ENCODE measurements at regions not wholly inside any gene's neighbourhood (a gene's known extent, or its start where the extent isn't known, plus 50 kb on each side); places are given as distances from the start of the nearest gene placed in this dataset.

DNA sequence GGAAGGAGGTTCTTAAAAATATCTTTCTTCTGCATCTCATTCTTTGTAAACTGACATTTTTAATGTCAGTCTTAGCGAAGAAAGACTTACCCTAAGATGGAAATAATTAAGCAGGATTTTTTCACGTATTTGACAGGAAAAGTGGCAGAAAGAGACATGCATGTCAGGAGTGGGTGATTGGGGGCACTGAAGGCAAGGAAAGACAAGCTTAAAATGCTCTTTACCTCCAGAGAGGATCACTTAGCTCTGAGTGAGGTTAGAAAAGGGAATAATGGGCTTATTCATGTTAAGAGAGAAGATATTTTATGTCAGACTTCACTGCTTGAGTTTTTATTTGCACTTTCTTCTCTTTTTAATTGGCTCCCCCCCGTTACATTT, 1358.2 kb upstream of the TMEM132C start:
- TF ChIP-seq, protein P1, sequence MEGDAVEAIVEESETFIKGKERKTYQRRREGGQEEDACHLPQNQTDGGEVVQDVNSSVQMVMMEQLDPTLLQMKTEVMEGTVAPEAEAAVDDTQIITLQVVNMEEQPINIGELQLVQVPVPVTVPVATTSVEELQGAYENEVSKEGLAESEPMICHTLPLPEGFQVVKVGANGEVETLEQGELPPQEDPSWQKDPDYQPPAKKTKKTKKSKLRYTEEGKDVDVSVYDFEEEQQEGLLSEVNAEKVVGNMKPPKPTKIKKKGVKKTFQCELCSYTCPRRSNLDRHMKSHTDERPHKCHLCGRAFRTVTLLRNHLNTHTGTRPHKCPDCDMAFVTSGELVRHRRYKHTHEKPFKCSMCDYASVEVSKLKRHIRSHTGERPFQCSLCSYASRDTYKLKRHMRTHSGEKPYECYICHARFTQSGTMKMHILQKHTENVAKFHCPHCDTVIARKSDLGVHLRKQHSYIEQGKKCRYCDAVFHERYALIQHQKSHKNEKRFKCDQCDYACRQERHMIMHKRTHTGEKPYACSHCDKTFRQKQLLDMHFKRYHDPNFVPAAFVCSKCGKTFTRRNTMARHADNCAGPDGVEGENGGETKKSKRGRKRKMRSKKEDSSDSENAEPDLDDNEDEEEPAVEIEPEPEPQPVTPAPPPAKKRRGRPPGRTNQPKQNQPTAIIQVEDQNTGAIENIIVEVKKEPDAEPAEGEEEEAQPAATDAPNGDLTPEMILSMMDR (IDR thresholded peaks at IDR 0.05; ENCODE audit: control extremely low read depth, extremely low read depth), result no peak
- H3K4me1 ChIP-seq (ENCODE audit: control insufficient read depth in 5 of 5, insufficient read depth in 5 of 5, low read length in 5 of 5), result no peaks in the 10 kb centered on the region
- H3K9ac ChIP-seq (ENCODE audit: insufficient read depth in 1 of 2, low read length in 2 of 2), result no peak overlapping the region
- H3K27ac ChIP-seq (ENCODE audit: low read depth in 1 of 2, low read length in 1 of 2), result no peak overlapping the region
- no peaks in the 10 kb centered on the region for H3K27me3 ChIP-seq (ENCODE audit: control insufficient read depth in 3 of 3, insufficient read depth in 3 of 3, low read length in 2 of 3)
- 68 to 75% methylated on average over 3 of the region's 3 CpGs for WGBS, 2 donors
- H3K36me3 ChIP-seq (ENCODE audit: control insufficient read depth in 4 of 4, insufficient read depth in 4 of 4, low read length in 4 of 4), result no peaks in the 10 kb centered on the region
- no peak for DNase-seq
- no peak for ATAC-seq (ENCODE audit: insufficient read depth, low FRiP score)
- H3K4me3 ChIP-seq, result no peak overlapping the region
- peaks cover 0 to 5% (median 0%) of the 10 kb centered on the region in 4 donors for H3K9me3 ChIP-seq (ENCODE audit: control insufficient read depth in 4 of 4, insufficient read depth in 3 of 4, low read length in 3 of 4)

DNA sequence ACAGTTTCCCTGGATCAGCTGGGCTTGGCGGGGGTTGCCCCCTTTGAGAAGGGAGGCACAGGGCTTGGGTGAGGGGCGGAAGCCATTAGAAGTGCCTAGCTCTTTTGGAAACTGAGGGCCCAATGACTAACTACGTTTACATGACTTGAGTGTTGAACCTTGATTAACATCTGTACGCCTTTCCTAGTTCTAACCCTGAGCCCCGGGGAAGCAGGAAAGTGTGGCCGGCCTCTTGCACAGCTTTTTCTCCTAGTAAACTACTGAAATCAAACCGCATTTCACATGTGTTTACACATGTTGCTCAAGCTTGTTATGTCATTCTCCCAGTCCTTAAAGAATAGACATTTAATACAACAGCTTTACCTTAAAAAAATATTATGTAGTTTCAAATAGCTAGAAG, 1356.4 kb upstream of the TMEM132C start:
- DNase-seq (no peak), ATAC-seq (ENCODE audit: insufficient read depth, low FRiP score) (no peak)
- Histone ChIP-seq H3K9ac (ENCODE audit: insufficient read depth in 1 of 2, low read length in 2 of 2) (no peak overlapping the region), H3K27me3 (ENCODE audit: control insufficient read depth in 3 of 3, insufficient read depth in 3 of 3, low read length in 2 of 3) (no peaks in the 10 kb centered on the region), H3K27ac (ENCODE audit: low read depth in 1 of 2, low read length in 1 of 2) (no peak overlapping the region), H3K36me3 (ENCODE audit: control insufficient read depth in 4 of 4, insufficient read depth in 4 of 4, low read length in 4 of 4) (no peaks in the 10 kb centered on the region), H3K9me3 (ENCODE audit: control insufficient read depth in 4 of 4, insufficient read depth in 3 of 4, low read length in 3 of 4) (peaks cover 0 to 5% (median 0%) of the 10 kb centered on the region in 4 donors), H3K4me1 (ENCODE audit: control insufficient read depth in 5 of 5, insufficient read depth in 5 of 5, low read length in 5 of 5) (no peaks in the 10 kb centered on the region), H3K4me3 (no peak overlapping the region)
- WGBS, 2 donors, result 66 to 74% methylated on average over 7 of the region's 7 CpGs
- TF ChIP-seq, protein P1 (IDR thresholded peaks at IDR 0.05; ENCODE audit: control extremely low read depth, extremely low read depth), result no peak

DNA sequence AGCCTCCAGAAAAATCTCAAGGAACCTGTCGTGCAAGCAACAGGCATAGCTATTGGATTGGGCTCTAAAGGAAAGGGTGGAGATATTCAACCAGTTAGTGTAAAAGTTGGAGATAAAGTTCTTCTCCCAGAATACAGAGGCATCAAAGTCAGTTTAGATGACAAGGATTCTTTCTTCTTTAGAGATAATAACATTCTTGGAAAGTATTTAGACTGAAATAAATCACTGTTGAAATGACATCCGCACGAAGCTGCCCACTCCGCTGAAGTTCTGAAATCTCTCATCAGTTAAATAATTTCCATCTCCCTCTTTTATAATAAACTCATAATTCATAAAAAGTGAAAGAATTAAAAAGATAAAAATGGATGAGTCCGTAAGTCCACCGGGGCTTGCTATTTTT, 1354.9 kb upstream of the TMEM132C start:
- H3K4me1 ChIP-seq (ENCODE audit: control insufficient read depth in 5 of 5, insufficient read depth in 5 of 5, low read length in 5 of 5), result no peaks in the 10 kb centered on the region
- no peak overlapping the region for H3K4me3 ChIP-seq
- H3K27ac ChIP-seq (ENCODE audit: low read depth in 1 of 2, low read length in 1 of 2), result no peak overlapping the region
- H3K9ac ChIP-seq (ENCODE audit: insufficient read depth in 1 of 2, low read length in 2 of 2), result no peak overlapping the region
- TF ChIP-seq, protein P1 (IDR thresholded peaks at IDR 0.05; ENCODE audit: control extremely low read depth, extremely low read depth), result no peak
- H3K36me3 ChIP-seq (ENCODE audit: control insufficient read depth in 4 of 4, insufficient read depth in 4 of 4, low read length in 4 of 4), result no peaks in the 10 kb centered on the region
- H3K9me3 ChIP-seq (ENCODE audit: control insufficient read depth in 4 of 4, insufficient read depth in 3 of 4, low read length in 3 of 4), result no peaks in the 10 kb centered on the region
- DNase-seq (no peak), ATAC-seq (ENCODE audit: insufficient read depth, low FRiP score) (no peak)
- no peaks in the 10 kb centered on the region for H3K27me3 ChIP-seq (ENCODE audit: control insufficient read depth in 3 of 3, insufficient read depth in 3 of 3, low read length in 2 of 3)
- WGBS, 2 donors, result 92 to 96% methylated on average over 6 of the region's 6 CpGs

DNA sequence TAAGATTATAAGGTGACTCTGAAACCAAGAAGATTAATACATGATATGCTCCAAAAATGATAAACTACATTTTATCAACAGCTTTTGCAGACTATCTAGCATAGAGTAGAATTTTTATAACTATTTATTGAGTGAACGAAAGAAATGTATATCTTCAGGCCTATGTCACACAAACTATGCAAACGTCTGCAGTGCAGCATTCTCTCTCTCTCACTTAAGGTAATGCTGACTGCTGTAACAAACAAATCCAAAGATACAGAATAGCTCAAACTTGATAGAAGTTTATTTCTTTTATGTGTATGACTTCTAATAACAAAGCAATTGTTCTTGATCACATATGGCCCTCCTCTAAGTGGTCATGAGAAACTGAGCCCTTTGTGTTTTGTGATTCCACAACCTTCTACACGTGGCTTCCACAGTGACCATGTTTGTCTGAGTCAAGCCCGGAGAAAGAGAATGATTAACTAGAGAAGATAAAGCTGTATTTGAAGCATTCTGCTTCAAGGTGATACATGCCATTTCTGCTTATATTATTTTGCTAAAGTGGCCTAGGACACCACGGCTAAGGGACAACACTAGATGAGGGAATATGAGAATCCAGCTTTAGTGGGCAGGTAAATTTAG, 1352.7 kb upstream of the TMEM132C start:
- DNase-seq (no peak), ATAC-seq (ENCODE audit: insufficient read depth, low FRiP score) (no peak)
- Histone ChIP-seq H3K9ac (ENCODE audit: insufficient read depth in 1 of 2, low read length in 2 of 2) (no peak overlapping the region), H3K9me3 (ENCODE audit: control insufficient read depth in 4 of 4, insufficient read depth in 3 of 4, low read length in 3 of 4) (no peaks in the 10 kb centered on the region), H3K27ac (ENCODE audit: low read depth in 1 of 2, low read length in 1 of 2) (no peak overlapping the region), H3K36me3 (ENCODE audit: control insufficient read depth in 4 of 4, insufficient read depth in 4 of 4, low read length in 4 of 4) (no peaks in the 10 kb centered on the region), H3K4me1 (ENCODE audit: control insufficient read depth in 5 of 5, insufficient read depth in 5 of 5, low read length in 5 of 5) (no peaks in the 10 kb centered on the region), H3K27me3 (ENCODE audit: control insufficient read depth in 3 of 3, insufficient read depth in 3 of 3, low read length in 2 of 3) (no peaks in the 10 kb centered on the region), H3K4me3 (no peak overlapping the region)
- TF ChIP-seq, protein P1 (IDR thresholded peaks at IDR 0.05; ENCODE audit: control extremely low read depth, extremely low read depth), result no peak
- WGBS, 2 donors, result 61 to 75% methylated on average over 5 of the region's 5 CpGs
